ENCODE measurements at regions not wholly inside any gene's neighbourhood (a gene's known extent, or its start where the extent isn't known, plus 50 kb on each side); places are given as distances from the start of the nearest gene placed in this dataset.

DNA sequence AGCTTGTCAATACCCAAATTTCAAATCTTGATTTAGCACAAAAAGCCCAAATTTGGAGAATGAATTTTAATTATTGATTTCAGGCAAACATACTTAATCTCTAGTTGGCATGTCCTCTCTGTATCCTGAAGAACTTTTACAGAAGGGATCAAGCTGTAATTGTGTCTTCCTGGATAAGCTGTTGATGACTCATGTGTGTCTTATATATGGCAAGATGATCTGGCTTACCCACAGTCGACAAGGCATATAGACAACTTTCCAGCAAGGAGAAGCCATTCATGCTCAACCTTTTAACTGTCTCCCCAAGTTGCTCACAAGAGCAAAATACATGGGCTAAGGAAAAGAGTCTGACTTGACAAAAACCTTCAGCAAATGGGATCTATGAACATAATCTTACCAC, 112.5 kb upstream of the SLCO6A1 start:
- no peaks in the 10 kb centered on the region for H4K20me1 ChIP-seq (ENCODE audit: insufficient read depth)
- TF ChIP-seq EP300 (conservative IDR thresholded peaks at IDR 0.05; ENCODE audit: poor library complexity, severe bottlenecking) (no peak), SMC3 (conservative IDR thresholded peaks at IDR 0.05; ENCODE audit: poor library complexity) (no peak), TAF1 (IDR thresholded peaks at IDR 0.05; ENCODE audit: low read depth) (no peak), REST (IDR thresholded peaks at IDR 0.05; ENCODE audit: borderline replicate concordance) (no peak), EZH2 (IDR thresholded peaks at IDR 0.05; ENCODE audit: borderline replicate concordance, insufficient read depth, low read length, poor library complexity, severe bottlenecking) (no peak), RAD21 (conservative IDR thresholded peaks at IDR 0.05) (no peak)
- TF ChIP-seq, protein P1, sequence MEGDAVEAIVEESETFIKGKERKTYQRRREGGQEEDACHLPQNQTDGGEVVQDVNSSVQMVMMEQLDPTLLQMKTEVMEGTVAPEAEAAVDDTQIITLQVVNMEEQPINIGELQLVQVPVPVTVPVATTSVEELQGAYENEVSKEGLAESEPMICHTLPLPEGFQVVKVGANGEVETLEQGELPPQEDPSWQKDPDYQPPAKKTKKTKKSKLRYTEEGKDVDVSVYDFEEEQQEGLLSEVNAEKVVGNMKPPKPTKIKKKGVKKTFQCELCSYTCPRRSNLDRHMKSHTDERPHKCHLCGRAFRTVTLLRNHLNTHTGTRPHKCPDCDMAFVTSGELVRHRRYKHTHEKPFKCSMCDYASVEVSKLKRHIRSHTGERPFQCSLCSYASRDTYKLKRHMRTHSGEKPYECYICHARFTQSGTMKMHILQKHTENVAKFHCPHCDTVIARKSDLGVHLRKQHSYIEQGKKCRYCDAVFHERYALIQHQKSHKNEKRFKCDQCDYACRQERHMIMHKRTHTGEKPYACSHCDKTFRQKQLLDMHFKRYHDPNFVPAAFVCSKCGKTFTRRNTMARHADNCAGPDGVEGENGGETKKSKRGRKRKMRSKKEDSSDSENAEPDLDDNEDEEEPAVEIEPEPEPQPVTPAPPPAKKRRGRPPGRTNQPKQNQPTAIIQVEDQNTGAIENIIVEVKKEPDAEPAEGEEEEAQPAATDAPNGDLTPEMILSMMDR (IDR thresholded peaks at IDR 0.05; ENCODE audit: poor library complexity, severe bottlenecking), result no peak

DNA sequence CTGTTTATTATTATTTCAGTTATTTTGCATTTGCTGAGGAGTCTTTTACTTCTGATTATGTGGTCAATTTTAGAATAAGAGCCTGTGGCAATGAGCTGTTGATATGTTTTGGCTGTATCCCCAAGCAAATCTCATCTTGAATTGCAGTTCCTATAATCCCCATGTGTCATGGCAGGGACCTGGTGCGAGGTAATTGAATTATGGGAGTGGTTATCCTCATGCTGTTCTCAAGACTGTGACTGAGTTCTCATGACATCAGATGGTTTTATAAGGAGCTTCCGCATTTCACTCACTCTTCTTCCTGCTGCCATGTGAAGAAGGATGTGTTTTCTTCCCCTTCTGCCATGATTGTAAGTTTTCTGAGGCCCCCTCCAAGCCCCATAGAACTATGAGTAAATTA, 114.9 kb upstream of the SLCO6A1 start:
- H3K27me3 ChIP-seq (ENCODE audit: insufficient read depth, low read depth, low read length), result no peaks in the 10 kb centered on the region
- H3K27ac ChIP-seq (ENCODE audit: low read length), result no peak overlapping the region
- H3K4me2 ChIP-seq (ENCODE audit: low read length), result no peak overlapping the region
- H3K9ac ChIP-seq (ENCODE audit: low read length), result no peak overlapping the region
- no peaks in the 10 kb centered on the region for H3F3A ChIP-seq (ENCODE audit: insufficient read depth, low read length, poor library complexity, severe bottlenecking)
- H4K20me1 ChIP-seq (ENCODE audit: insufficient read depth), result no peaks in the 10 kb centered on the region
- H2AFZ ChIP-seq (ENCODE audit: low read depth, low read length), result no peak overlapping the region
- no peaks in the 10 kb centered on the region for H3K9me3 ChIP-seq (ENCODE audit: low read length)
- no peaks in the 10 kb centered on the region for H3K36me3 ChIP-seq (ENCODE audit: insufficient read depth, low read length)
- no peaks in the 10 kb centered on the region for H3K79me2 ChIP-seq (replicated peaks; ENCODE audit: insufficient read depth, low read length)
- H3K9me2 ChIP-seq (ENCODE audit: insufficient read depth, low read length), result no peaks in the 10 kb centered on the region
- no peak for TF ChIP-seq EP300 (conservative IDR thresholded peaks at IDR 0.05; ENCODE audit: poor library complexity, severe bottlenecking)
- TF ChIP-seq REST (IDR thresholded peaks at IDR 0.05; ENCODE audit: borderline replicate concordance), result no peak
- TF ChIP-seq EZH2 (IDR thresholded peaks at IDR 0.05; ENCODE audit: borderline replicate concordance, insufficient read depth, low read length, poor library complexity, severe bottlenecking), result no peak
- TF ChIP-seq, protein P1 (IDR thresholded peaks at IDR 0.05; ENCODE audit: poor library complexity, severe bottlenecking), result no peak
- no peak for TF ChIP-seq RAD21 (conservative IDR thresholded peaks at IDR 0.05)
- TF ChIP-seq SMC3 (conservative IDR thresholded peaks at IDR 0.05; ENCODE audit: poor library complexity), result no peak
- no peak overlapping the region for H3K4me3 ChIP-seq (ENCODE audit: low read length)

More for the DNA sequence above, 112.5 kb upstream of the SLCO6A1 start:
- Histone ChIP-seq H2AFZ (ENCODE audit: low read depth, low read length) (no peak overlapping the region), H3K27ac (ENCODE audit: low read length) (no peak overlapping the region), H3K4me3 (ENCODE audit: low read length) (no peak overlapping the region), H3K9me3 (ENCODE audit: low read length) (no peaks in the 10 kb centered on the region), H3K4me2 (ENCODE audit: low read length) (no peak overlapping the region), H3K9ac (ENCODE audit: low read length) (no peak overlapping the region), H3K36me3 (ENCODE audit: insufficient read depth, low read length) (no peaks in the 10 kb centered on the region), H3K9me2 (ENCODE audit: insufficient read depth, low read length) (no peaks in the 10 kb centered on the region), H3K27me3 (ENCODE audit: insufficient read depth, low read depth, low read length) (no peaks in the 10 kb centered on the region), H3K79me2 (replicated peaks; ENCODE audit: insufficient read depth, low read length) (no peaks in the 10 kb centered on the region), H3F3A (ENCODE audit: insufficient read depth, low read length, poor library complexity, severe bottlenecking) (no peaks in the 10 kb centered on the region)
